Thyroid gland (tissue), 4 donors: ENCODE measurements at regions not wholly inside any gene's neighbourhood (a gene's known extent, or its start where the extent isn't known, plus 50 kb on each side); places are given as distances from the start of the nearest gene placed in this dataset.

ENCODE experiments used
- DNase-seq, 2 donors: peaks; one replicate each; pipeline ENCODE4 v3.0.0-alpha.2; 2019
- H3K27ac ChIP-seq, 3 donors: fragments of 200-600 bp; sonication (generic); 1 replicate in 2 of 3; 2 replicates in 1 of 3; pipeline ENCODE4 v1.5.1; 2016 to 2019; ENCODE audit warnings: mild to moderate bottlenecking in 1 of 3, moderate library complexity in 1 of 3
- H3K27me3 ChIP-seq: fragments of 200-600 bp; sonication (generic); one replicate; pipeline ENCODE4 v1.5.1; 2019
- H3K36me3 ChIP-seq, 2 donors: fragments of 200-600 bp; sonication (generic); one replicate each; pipeline ENCODE4 v1.5.1; 2016 to 2019
- H3K4me1 ChIP-seq, 2 donors: fragments of 200-600 bp; sonication (generic); one replicate each; pipeline ENCODE4 v1.5.1; 2017 to 2019
- H3K4me3 ChIP-seq, 3 donors: fragments of 200-600 bp; sonication (generic); replicated peaks in 1 of 3; 1 replicate in 2 of 3; 2 replicates in 1 of 3; pipeline ENCODE4 v1.5.1; 2016; ENCODE audit warnings: mild to moderate bottlenecking in 1 of 3
- H3K9me3 ChIP-seq: fragments of 200-600 bp; sonication (generic); one replicate; pipeline ENCODE4 v1.5.1; 2017
- CTCF ChIP-seq, 6 experiments: fragments of 200-600 bp in 3 of 6; fragments of 450-650 bp in 3 of 6; sonication (generic) in 3 of 6; IDR thresholded peaks; one replicate each; pipeline ENCODE4 v1.5.1; 2016 to 2019; ENCODE audit warnings: antibody characterized with exemption in 6 of 6, mild to moderate bottlenecking in 2 of 6, inconsistent platforms in 1 of 6, moderate library complexity in 1 of 6
- POLR2A ChIP-seq, 2 donors: fragments of 450-650 bp; IDR thresholded peaks; one replicate each; pipeline ENCODE4 v1.6.1; 2017; ENCODE audit warnings: antibody characterized with exemption in 2 of 2, mild to moderate bottlenecking in 2 of 2, moderate library complexity in 1 of 2
- WGBS, 2 donors: methylation state at CpG; one replicate each; pipeline ENCODE4 v1.1.5; 2017; 5-methylcytosine and 5-hydroxymethylcytosine counted together
- intact Hi-C: fragments of 100-400 bp; cut with DNase I; formaldehyde crosslinking; loops from one replicate; pipeline ENCODE4 v1.15.1; 2023

DNA sequence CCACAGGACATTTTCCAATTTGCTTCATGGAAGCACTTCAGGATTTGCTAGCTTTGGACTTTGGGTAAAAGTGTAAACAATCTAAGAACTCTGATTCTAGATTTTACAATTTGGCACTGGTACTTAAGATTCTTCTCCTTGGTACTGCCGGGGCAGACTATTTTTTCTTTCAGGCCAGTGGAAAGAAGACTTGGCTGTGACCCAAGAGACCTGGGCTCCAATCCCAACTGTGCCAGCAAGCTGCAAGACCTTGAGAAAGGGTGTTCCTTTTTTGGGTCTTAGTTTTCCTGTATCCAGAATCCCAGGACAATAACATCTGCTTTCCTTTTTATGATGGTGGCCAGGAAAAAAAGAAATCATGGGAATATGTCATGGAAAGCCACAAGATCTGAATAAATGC, 148.1 kb upstream of the CRY1 start:
- 17 to 21% methylated on average over 1 of the region's 1 CpG for WGBS, 2 donors
- Histone ChIP-seq H3K27me3 (no peaks in the 10 kb centered on the region), H3K9me3 (no peaks in the 10 kb centered on the region), H3K36me3 (no peaks in the 10 kb centered on the region), H3K4me3 (no peak overlapping the region), H3K27ac (no peak overlapping the region), H3K4me1 (no peaks in the 10 kb centered on the region)
- intact Hi-C loops = no loop called here
- peak; percentile 67 to 68 for DNase-seq
- TF ChIP-seq POLR2A (IDR thresholded peaks at IDR 0.05) (no peak), CTCF (IDR thresholded peaks at IDR 0.05) (no peak)

- Histone ChIP-seq H3K27ac (no peak overlapping the region), H3K27me3 (no peaks in the 10 kb centered on the region), H3K4me3 (no peak overlapping the region), H3K9me3 (no peaks in the 10 kb centered on the region), H3K4me1 (no peaks in the 10 kb centered on the region), H3K36me3 (no peaks in the 10 kb centered on the region)
- WGBS, 2 donors = 47 to 48% methylated on average over 4 of the region's 4 CpGs
- TF ChIP-seq POLR2A (IDR thresholded peaks at IDR 0.05) = no peak
- no peak for DNase-seq
- intact Hi-C loops = no loop called here
Measured at GRCh38 chr12:107242189-107242588, 148.8 kb upstream of the CRY1 start.

GRCh38 chr12:107243341-107243740, 150.0 kb upstream of the CRY1 start:
- 46 to 62% methylated on average over 4 of the region's 4 CpGs for WGBS, 2 donors
- intact Hi-C loops = no loop called here
- Histone ChIP-seq H3K4me3 (no peak overlapping the region), H3K4me1 (no peaks in the 10 kb centered on the region), H3K9me3 (no peaks in the 10 kb centered on the region), H3K27me3 (no peaks in the 10 kb centered on the region), H3K27ac (no peak overlapping the region), H3K36me3 (no peaks in the 10 kb centered on the region)
- DNase-seq = no peak
- TF ChIP-seq CTCF (IDR thresholded peaks at IDR 0.05) (no peak), POLR2A (IDR thresholded peaks at IDR 0.05) (no peak)

DNA sequence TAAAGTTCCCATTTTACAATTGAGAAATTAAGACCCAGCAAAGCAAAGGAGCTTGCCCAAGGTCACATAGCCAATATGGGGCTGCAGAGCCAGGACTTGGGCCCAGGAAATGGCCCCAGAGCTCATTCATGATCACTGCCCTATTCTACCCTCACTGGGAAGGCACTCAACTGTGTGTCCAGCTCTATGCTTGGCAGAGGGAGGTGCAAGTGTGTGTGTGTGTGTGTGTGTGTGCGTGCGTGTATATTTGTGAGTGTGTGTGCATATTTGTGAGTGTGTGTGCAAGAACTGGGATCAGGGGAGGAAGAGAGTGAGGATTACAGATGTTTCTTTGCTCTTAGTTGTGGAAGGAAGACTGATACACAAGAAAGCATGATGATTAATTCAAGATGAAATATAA, 151.2 kb upstream of the CRY1 start:
- no peak for DNase-seq
- Histone ChIP-seq H3K4me1 (no peaks in the 10 kb centered on the region), H3K27me3 (no peaks in the 10 kb centered on the region), H3K9me3 (no peaks in the 10 kb centered on the region), H3K36me3 (no peaks in the 10 kb centered on the region), H3K27ac (no peak overlapping the region), H3K4me3 (no peak overlapping the region)
- intact Hi-C loops = no loop called here
- WGBS, 2 donors = 50 to 61% methylated on average over 2 of the region's 2 CpGs
- no peak for TF ChIP-seq CTCF (IDR thresholded peaks at IDR 0.05)
- no peak for TF ChIP-seq POLR2A (IDR thresholded peaks at IDR 0.05)

- Histone ChIP-seq H3K4me1 (no peaks in the 10 kb centered on the region), H3K27me3 (no peaks in the 10 kb centered on the region), H3K27ac (no peak overlapping the region), H3K9me3 (no peaks in the 10 kb centered on the region), H3K4me3 (no peak overlapping the region), H3K36me3 (no peaks in the 10 kb centered on the region)
- intact Hi-C loops = no loop called here
- no peak for TF ChIP-seq CTCF (IDR thresholded peaks at IDR 0.05)
- TF ChIP-seq POLR2A (IDR thresholded peaks at IDR 0.05) = no peak
- 42 to 69% methylated on average over 1 of the region's 1 CpG for WGBS, 2 donors
- DNase-seq = no peak
Measured at GRCh38 chr12:107247650-107248049, 154.3 kb upstream of the CRY1 start.

DNA sequence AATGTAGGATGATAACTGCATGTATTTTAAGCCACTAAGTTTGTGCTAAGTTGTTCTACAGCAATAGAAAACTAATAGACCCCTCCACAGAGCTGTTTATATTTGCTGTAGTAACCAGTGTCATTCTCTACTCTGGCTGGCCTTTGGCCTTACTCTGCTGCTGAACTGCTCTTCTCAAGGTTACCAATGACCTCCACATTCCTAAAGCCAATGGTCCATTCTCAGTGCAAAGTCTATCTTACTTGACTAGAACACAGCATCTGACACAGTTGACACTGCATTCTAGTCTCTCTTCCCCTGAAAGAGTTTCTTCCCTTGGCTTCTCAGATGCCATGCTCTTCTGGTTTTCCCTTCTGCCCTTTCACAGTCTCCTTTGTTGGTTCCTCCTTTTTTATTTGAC, 154.8 kb upstream of the CRY1 start:
- no peaks in the 10 kb centered on the region for H3K27me3 ChIP-seq
- no peaks in the 10 kb centered on the region for H3K36me3 ChIP-seq
- no peaks in the 10 kb centered on the region for H3K4me1 ChIP-seq
- no peaks in the 10 kb centered on the region for H3K9me3 ChIP-seq
- DNase-seq = no peak
- TF ChIP-seq POLR2A (IDR thresholded peaks at IDR 0.05) (no peak), CTCF (IDR thresholded peaks at IDR 0.05) (no peak)
- H3K27ac ChIP-seq = no peak overlapping the region
- no peak overlapping the region for H3K4me3 ChIP-seq
- intact Hi-C loops = no loop called here
